ENCODE measurements at regions not wholly inside any gene's neighbourhood (a gene's known extent, or its start where the extent isn't known, plus 50 kb on each side); places are given as distances from the start of the nearest gene placed in this dataset.

DNA sequence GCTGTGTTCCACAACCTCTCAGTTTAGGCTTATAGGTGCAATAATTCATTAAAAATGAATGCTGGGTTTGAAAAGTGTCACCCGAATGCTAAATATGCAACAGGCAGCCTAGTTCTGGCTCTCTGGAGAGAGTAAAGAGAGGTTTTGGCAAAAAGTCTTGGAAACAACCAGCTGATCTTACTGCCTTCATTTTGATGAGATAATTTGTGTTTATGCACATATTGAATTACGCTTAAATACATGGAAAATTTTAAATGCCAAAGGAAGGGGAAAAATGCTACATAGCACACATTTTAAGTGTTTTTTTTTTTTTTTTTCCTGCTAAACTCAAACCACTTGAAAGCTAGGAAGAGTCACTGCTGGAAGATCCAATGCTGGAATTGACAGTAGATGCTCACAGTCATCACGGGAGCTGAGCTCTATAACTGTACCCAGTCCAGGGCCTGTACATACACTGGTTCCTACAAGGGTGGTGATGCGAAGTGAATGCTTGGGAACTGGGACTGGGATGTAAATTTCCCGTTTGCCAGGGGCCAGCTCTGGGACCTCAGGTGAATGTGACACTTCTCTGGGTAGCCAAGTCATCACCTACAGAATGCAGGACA, 151.5 kb downstream of the PFKFB3 start:
- TF ChIP-seq, protein P1, sequence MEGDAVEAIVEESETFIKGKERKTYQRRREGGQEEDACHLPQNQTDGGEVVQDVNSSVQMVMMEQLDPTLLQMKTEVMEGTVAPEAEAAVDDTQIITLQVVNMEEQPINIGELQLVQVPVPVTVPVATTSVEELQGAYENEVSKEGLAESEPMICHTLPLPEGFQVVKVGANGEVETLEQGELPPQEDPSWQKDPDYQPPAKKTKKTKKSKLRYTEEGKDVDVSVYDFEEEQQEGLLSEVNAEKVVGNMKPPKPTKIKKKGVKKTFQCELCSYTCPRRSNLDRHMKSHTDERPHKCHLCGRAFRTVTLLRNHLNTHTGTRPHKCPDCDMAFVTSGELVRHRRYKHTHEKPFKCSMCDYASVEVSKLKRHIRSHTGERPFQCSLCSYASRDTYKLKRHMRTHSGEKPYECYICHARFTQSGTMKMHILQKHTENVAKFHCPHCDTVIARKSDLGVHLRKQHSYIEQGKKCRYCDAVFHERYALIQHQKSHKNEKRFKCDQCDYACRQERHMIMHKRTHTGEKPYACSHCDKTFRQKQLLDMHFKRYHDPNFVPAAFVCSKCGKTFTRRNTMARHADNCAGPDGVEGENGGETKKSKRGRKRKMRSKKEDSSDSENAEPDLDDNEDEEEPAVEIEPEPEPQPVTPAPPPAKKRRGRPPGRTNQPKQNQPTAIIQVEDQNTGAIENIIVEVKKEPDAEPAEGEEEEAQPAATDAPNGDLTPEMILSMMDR (IDR thresholded peaks at IDR 0.05), result no peak
- TF ChIP-seq POLR2A (IDR thresholded peaks at IDR 0.05; ENCODE audit: low read depth) (no peak), EP300 (IDR thresholded peaks at IDR 0.05) (no peak)
